ENCODE measurements at regions not wholly inside any gene's neighbourhood (a gene's known extent, or its start where the extent isn't known, plus 50 kb on each side); places are given as distances from the start of the nearest gene placed in this dataset.

- TF ChIP-seq POLR2AphosphoS5 (IDR thresholded peaks at IDR 0.05; ENCODE audit: borderline replicate concordance, low read depth, low read length) (no peak), EZH2 (IDR thresholded peaks at IDR 0.05) (no peak), FOXP2 (optimal IDR thresholded peaks at IDR 0.05; ENCODE audit: control extremely low read depth, extremely low read length, insufficient read depth) (no peak)
Measured at GRCh38 chr12:93272997-93273396, 104.7 kb upstream of the NUDT4 start.
